Body of pancreas (tissue), 4 donors: ENCODE measurements at regions not wholly inside any gene's neighbourhood (a gene's known extent, or its start where the extent isn't known, plus 50 kb on each side); places are given as distances from the start of the nearest gene placed in this dataset.

ENCODE experiments used
- CTCF ChIP-seq, 7 experiments: fragments of 450-650 bp in 4 of 7; fragments of 200-600 bp in 3 of 7; sonication (generic) in 3 of 7; IDR thresholded peaks; one replicate each; pipeline ENCODE4 v1.5.1; 2016 to 2019; ENCODE audit warnings: antibody characterized with exemption in 7 of 7
- POLR2A ChIP-seq, 3 donors: fragments of 450-650 bp; IDR thresholded peaks; one replicate each; pipeline ENCODE4 v1.6.1; 2016; ENCODE audit warnings: antibody characterized with exemption in 3 of 3, mild to moderate bottlenecking in 2 of 3

- TF ChIP-seq CTCF (IDR thresholded peaks at IDR 0.05) (no peak), POLR2A (IDR thresholded peaks at IDR 0.05) (no peak)
Measured at GRCh38 chr2:234794866-234795265, 157.0 kb upstream of the SH3BP4 start.
